ENCODE measurements at regions not wholly inside any gene's neighbourhood (a gene's known extent, or its start where the extent isn't known, plus 50 kb on each side); places are given as distances from the start of the nearest gene placed in this dataset.

- DNase-seq = no peak
- Mint-ChIP-seq H3K27ac (no peak overlapping the region), H3K4me1 (no peaks in the 10 kb centered on the region), H3K4me3 (no peak overlapping the region), H3K9me3 (peaks cover 0 to 15% (median 4%) of the 10 kb centered on the region in 7 donors), H3K36me3 (no peaks in the 10 kb centered on the region), H3K27me3 (no peaks in the 10 kb centered on the region)
- no peak for ATAC-seq (ENCODE audit: low read depth in 2 of 2)
Measured at GRCh38 chr2:220422676-220423075, 795.2 kb downstream of the SLC4A3 start.

GRCh38 chr2:220424561-220424960 lies 797.1 kb downstream of the SLC4A3 start:
- no peaks in the 10 kb centered on the region for H3K27me3 Mint-ChIP-seq
- H3K36me3 Mint-ChIP-seq = no peaks in the 10 kb centered on the region
- ATAC-seq (ENCODE audit: low read depth in 2 of 2) (no peak), DNase-seq (no peak)
- H3K27ac Mint-ChIP-seq = no peak overlapping the region
- no peaks in the 10 kb centered on the region for H3K4me1 Mint-ChIP-seq
- H3K9me3 Mint-ChIP-seq = peaks cover 0 to 15% (median 4%) of the 10 kb centered on the region in 7 donors
- H3K4me3 Mint-ChIP-seq = no peak overlapping the region

DNA sequence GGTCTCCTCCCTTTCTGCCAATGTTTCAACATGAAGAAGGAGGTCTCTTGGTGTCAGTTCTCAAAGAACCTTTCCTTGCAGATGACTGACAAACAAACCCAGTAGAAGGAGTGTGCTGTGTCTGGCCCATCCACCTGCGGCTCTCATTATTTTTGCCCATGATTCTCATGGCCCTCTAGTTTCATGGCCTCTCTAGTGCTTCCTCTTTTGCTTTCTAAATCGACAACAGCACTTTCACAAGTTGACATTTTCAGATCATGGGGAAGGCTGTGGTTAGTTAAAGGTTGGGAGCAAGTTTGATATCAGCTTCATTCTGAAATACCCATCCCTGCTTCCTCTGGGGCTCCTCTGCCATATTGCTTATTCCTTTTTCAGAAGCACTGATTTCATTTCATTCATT lies 805.2 kb downstream of the SLC4A3 start:
- Mint-ChIP-seq H3K9me3 (peaks cover 0 to 7% (median 5%) of the 10 kb centered on the region in 7 donors), H3K4me1 (no peaks in the 10 kb centered on the region), H3K4me3 (no peak overlapping the region), H3K27me3 (no peaks in the 10 kb centered on the region), H3K36me3 (no peaks in the 10 kb centered on the region), H3K27ac (no peak overlapping the region)
- DNase-seq (no peak), ATAC-seq (ENCODE audit: low read depth in 2 of 2) (no peak)

DNA sequence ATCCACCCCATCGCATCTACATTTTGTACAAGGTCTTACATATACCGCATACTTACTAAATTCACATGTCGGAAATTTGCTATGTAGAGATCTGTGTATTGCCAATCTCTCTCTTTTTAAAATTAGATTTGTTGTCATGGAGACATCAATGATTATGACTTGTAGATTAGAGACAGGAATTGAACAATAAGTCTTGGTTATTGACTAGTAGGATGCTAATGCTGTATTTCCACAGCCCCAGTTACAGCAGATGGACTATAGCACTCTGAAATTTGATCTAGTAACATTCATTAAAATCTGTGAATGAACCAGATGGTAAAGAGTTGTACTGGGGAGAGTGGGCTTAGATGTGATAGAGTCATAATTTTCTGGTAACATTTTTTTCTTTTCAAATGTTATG lies 805.7 kb downstream of the SLC4A3 start:
- no peaks in the 10 kb centered on the region for H3K4me1 Mint-ChIP-seq
- H3K4me3 Mint-ChIP-seq = no peak overlapping the region
- no peaks in the 10 kb centered on the region for H3K27me3 Mint-ChIP-seq
- peaks cover 0 to 7% (median 5%) of the 10 kb centered on the region in 7 donors for H3K9me3 Mint-ChIP-seq
- DNase-seq = no peak
- no peak for ATAC-seq (ENCODE audit: low read depth in 2 of 2)
- no peaks in the 10 kb centered on the region for H3K36me3 Mint-ChIP-seq
- H3K27ac Mint-ChIP-seq = no peak overlapping the region

DNA sequence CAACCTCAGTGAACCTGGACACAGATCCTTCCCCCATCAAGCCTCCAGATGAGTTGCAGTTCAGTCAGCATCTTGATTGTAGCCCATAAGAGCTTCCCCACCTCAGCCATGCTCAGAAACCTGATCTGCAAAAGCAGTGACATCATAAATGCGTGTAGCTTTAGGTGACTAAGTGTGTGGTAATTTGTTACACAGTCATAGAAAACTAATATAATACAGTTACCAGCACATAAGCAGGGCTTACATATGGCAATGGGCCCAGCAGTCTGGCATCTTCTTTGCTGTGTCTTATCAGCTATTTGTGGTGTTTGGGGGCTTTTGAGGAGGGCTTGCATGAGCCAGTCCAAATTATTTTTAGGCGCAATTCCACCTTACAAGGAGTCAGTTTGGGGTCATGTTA lies 807.0 kb downstream of the SLC4A3 start:
- peaks cover 0 to 9% (median 5%) of the 10 kb centered on the region in 7 donors for H3K9me3 Mint-ChIP-seq
- no peaks in the 10 kb centered on the region for H3K36me3 Mint-ChIP-seq
- no peak overlapping the region for H3K27ac Mint-ChIP-seq
- no peak for DNase-seq
- no peak for ATAC-seq (ENCODE audit: low read depth in 2 of 2)
- H3K4me3 Mint-ChIP-seq = no peak overlapping the region
- H3K27me3 Mint-ChIP-seq = no peaks in the 10 kb centered on the region
- H3K4me1 Mint-ChIP-seq = no peaks in the 10 kb centered on the region

- no peaks in the 10 kb centered on the region for H3K27me3 Mint-ChIP-seq
- H3K9me3 Mint-ChIP-seq = peaks cover 0 to 11% (median 7%) of the 10 kb centered on the region in 7 donors
- no peak overlapping the region for H3K27ac Mint-ChIP-seq
- ATAC-seq (ENCODE audit: low read depth in 2 of 2) (no peak), DNase-seq (no peak)
- no peaks in the 10 kb centered on the region for H3K4me1 Mint-ChIP-seq
- H3K36me3 Mint-ChIP-seq = no peaks in the 10 kb centered on the region
- no peak overlapping the region for H3K4me3 Mint-ChIP-seq
Measured at GRCh38 chr2:220437938-220438337, 810.5 kb downstream of the SLC4A3 start.

DNA sequence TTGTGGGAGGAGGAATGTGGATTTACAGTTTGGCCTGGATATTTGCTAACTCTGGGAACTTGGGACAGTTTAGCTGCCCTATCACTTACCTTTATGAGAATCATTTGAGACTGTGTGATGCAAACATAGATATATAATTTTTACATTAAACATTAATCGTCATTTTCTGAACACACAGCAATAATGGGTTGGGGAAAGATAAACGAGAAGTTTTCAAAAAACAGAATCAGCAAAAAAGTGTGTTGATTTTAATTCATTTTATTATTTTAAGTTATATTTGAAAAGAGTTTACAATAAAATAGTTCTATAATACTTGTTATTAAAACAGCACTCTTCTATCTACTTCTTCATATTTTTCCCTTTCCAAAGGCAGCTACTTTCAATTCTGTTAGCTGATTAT lies 813.3 kb downstream of the SLC4A3 start:
- Mint-ChIP-seq H3K27me3 (no peaks in the 10 kb centered on the region), H3K4me1 (no peaks in the 10 kb centered on the region), H3K4me3 (no peak overlapping the region), H3K27ac (no peak overlapping the region), H3K36me3 (no peaks in the 10 kb centered on the region), H3K9me3 (peaks cover 0 to 11% (median 4%) of the 10 kb centered on the region in 7 donors)
- ATAC-seq (ENCODE audit: low read depth in 2 of 2) (no peak), DNase-seq (no peak)

DNA sequence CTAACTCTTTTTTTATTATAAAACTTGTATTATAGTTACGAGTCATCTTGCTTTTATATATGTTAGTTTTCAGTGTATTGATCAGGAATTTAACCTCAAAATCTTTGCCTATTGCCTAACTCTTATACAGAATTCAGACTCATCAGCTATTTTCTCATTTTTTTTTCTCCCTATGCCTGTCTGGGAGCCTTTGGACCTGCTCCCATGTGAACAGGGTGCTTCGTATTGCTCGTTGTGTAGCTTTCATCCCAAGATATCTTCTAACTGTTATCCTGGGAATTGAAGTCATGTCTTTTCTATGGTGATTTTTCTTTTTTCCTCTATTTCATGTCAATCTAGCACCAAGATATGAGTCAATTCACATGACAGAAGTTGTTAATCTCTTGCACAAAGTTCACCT lies 814.0 kb downstream of the SLC4A3 start:
- no peak overlapping the region for H3K4me3 Mint-ChIP-seq
- no peaks in the 10 kb centered on the region for H3K4me1 Mint-ChIP-seq
- no peak overlapping the region for H3K27ac Mint-ChIP-seq
- H3K36me3 Mint-ChIP-seq = peaks cover 0 to 1% of the 10 kb centered on the region in 2 donors
- peaks cover 0 to 11% (median 3%) of the 10 kb centered on the region in 7 donors for H3K9me3 Mint-ChIP-seq
- DNase-seq = no peak
- ATAC-seq (ENCODE audit: low read depth in 2 of 2) = no peak
- no peaks in the 10 kb centered on the region for H3K27me3 Mint-ChIP-seq

DNA sequence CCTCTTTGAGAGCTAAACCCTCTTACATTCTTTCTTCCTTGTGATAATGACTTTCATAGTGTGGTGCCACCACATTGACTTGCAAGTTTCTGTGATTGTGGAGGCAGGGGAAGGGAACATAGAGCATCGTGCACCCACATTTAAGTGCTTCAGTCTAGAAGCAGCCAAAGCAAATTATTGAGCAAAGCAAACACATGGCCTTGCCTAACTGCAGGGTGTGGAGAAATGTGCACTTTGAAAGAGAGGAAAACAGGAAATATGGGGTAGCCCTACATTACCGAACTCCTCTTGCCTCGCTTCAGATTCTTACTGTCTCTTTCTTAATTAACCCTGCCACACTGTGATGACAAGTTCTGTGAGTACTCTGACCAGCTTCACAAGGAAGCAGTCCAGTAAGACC lies 814.6 kb downstream of the SLC4A3 start:
- H3K4me3 Mint-ChIP-seq = no peak overlapping the region
- H3K4me1 Mint-ChIP-seq = peaks cover 0 to 3% (median 2%) of the 10 kb centered on the region in 3 donors
- no peaks in the 10 kb centered on the region for H3K27me3 Mint-ChIP-seq
- ATAC-seq (ENCODE audit: low read depth in 2 of 2) = no peak
- H3K36me3 Mint-ChIP-seq = peaks cover 0 to 7% of the 10 kb centered on the region in 2 donors
- H3K9me3 Mint-ChIP-seq = peaks cover 3 to 13% (median 5%) of the 10 kb centered on the region in 7 donors
- H3K27ac Mint-ChIP-seq = no peak overlapping the region
- DNase-seq = no peak

DNA sequence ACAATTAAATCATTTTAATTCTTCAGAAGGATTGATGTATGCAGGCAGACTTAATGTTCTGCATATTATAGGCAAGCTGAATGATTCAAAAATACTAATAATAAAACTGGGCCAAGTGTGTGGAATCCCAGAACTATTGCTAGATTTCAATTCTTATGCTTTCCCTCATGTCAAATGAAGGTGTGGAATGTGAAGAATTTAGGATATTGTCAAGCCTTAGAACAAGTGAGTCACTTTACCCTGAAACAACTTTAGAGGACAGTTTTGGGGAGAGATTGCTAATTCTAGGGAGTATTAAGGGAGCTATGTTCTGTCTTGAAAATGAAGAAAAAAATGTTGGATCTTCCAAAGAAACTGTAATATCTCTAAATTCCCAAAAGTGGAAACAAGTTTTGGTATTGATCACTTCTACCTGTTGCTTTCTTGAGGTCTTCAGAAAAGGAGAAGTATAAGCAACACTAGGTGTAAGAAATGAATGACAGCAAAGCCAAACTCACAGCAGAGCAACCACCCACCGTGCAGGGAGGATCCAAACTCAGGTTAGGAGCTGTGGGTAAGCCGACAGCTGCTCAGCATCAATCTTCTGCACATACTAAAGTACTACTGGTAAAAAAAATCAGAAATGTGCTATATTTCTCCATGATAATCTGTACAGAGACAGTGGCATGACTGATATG lies 818.1 kb downstream of the SLC4A3 start:
- Mint-ChIP-seq H3K4me1 (peaks cover 0 to 3% (median 2%) of the 10 kb centered on the region in 3 donors), H3K9me3 (peaks cover 1 to 12% (median 3%) of the 10 kb centered on the region in 7 donors), H3K27ac (no peak overlapping the region), H3K36me3 (peaks cover 0 to 7% of the 10 kb centered on the region in 2 donors), H3K27me3 (no peaks in the 10 kb centered on the region), H3K4me3 (no peak overlapping the region)
- no peak for ATAC-seq (ENCODE audit: low read depth in 2 of 2)
- no peak for DNase-seq

DNA sequence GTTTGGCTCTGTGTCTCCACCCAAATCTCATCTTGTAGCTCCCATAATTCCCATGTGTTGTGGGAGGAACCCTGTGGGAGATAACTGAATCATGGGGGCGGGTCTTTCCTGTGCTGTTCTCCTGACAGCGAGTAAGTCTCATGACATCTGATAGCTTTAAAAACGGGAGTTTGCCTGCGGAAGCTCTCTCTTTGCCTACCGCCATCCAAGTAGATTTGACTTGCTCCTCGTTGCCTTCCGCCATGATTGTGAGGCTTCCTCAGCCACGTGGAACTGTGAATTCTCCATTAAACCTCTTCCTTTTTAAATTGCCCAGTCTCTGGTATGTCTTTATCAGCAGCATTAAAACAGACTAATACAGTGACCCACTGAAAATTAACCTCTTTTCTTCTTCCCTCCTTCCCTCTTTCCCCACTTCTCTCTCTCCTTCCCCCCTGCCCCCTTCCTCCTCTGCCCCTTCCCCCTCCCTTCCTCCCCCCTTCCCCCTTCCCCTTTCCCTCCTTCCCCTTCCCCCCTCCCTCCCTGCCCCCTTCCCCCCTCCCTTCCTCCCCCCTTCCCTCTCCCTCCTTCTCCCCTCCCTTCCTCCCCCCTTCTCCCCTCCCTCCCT lies 818.8 kb downstream of the SLC4A3 start:
- Mint-ChIP-seq H3K27me3 (no peaks in the 10 kb centered on the region), H3K27ac (no peak overlapping the region), H3K4me3 (no peak overlapping the region), H3K4me1 (peaks cover 0 to 3% (median 2%) of the 10 kb centered on the region in 3 donors), H3K9me3 (peaks cover 1 to 12% (median 3%) of the 10 kb centered on the region in 7 donors), H3K36me3 (peaks cover 0 to 7% of the 10 kb centered on the region in 2 donors)
- no peak for ATAC-seq (ENCODE audit: low read depth in 2 of 2)
- no peak for DNase-seq

- no peak for DNase-seq
- H3K4me1 Mint-ChIP-seq = peaks cover 0 to 3% (median 2%) of the 10 kb centered on the region in 3 donors
- no peak overlapping the region for H3K4me3 Mint-ChIP-seq
- H3K36me3 Mint-ChIP-seq = peaks cover 0 to 7% of the 10 kb centered on the region in 2 donors
- H3K9me3 Mint-ChIP-seq = peaks cover 0 to 12% (median 3%) of the 10 kb centered on the region in 7 donors
- H3K27me3 Mint-ChIP-seq = no peaks in the 10 kb centered on the region
- no peak for ATAC-seq (ENCODE audit: low read depth in 2 of 2)
- H3K27ac Mint-ChIP-seq = no peak overlapping the region
Measured at GRCh38 chr2:220450846-220451245, 823.4 kb downstream of the SLC4A3 start.

GRCh38 chr2:220451438-220451837 lies 824.0 kb downstream of the SLC4A3 start:
- peaks cover 0 to 12% (median 3%) of the 10 kb centered on the region in 7 donors for H3K9me3 Mint-ChIP-seq
- no peaks in the 10 kb centered on the region for H3K27me3 Mint-ChIP-seq
- ATAC-seq (ENCODE audit: low read depth in 2 of 2) = no peak
- H3K4me1 Mint-ChIP-seq = peaks cover 0 to 3% (median 2%) of the 10 kb centered on the region in 3 donors
- no peak overlapping the region for H3K4me3 Mint-ChIP-seq
- no peak for DNase-seq
- H3K36me3 Mint-ChIP-seq = peaks cover 0 to 6% of the 10 kb centered on the region in 2 donors
- no peak overlapping the region for H3K27ac Mint-ChIP-seq

DNA sequence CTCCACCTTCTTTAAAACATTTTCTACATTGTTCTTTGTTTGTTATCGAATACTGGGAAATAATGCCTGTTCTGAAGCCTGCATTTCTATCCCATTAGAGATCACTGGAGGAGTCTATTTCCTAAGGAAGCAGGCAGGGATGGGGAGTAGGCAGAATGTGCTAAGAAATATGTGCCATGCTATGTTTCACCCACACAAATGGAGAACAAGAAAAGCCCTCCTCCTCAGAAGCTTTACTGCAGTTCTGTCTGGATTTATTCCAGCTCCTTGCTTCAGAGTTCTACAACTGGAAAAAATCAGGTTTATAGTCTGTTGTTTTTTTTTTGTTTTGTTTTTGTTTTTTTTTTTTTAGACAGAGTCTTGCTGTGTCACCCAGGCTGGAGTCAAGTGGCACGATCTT lies 825.1 kb downstream of the SLC4A3 start:
- no peak overlapping the region for H3K4me3 Mint-ChIP-seq
- no peaks in the 10 kb centered on the region for H3K36me3 Mint-ChIP-seq
- no peaks in the 10 kb centered on the region for H3K27me3 Mint-ChIP-seq
- peaks cover 0 to 2% (median 0%) of the 10 kb centered on the region in 7 donors for H3K9me3 Mint-ChIP-seq
- no peaks in the 10 kb centered on the region for H3K4me1 Mint-ChIP-seq
- no peak for DNase-seq
- ATAC-seq (ENCODE audit: low read depth in 2 of 2) = no peak
- no peak overlapping the region for H3K27ac Mint-ChIP-seq

Data from naive B cell (primary cell).